Hematopoietic multipotent progenitor cell treated with erythropoietin and hydrocortisone succinate and interleukin-3 and kit ligand, for 6 days (in vitro differentiated cells): ENCODE measurements at regions not wholly inside any gene's neighbourhood (a gene's known extent, or its start where the extent isn't known, plus 50 kb on each side); places are given as distances from the start of the nearest gene placed in this dataset.
A peak's percentile ranks its signal among the peaks of the same experiment; 100 is the strongest.
"Not testable (repeated sequence)": the region's sequence is repeated elsewhere in the genome, so short reads cannot be mapped to it uniquely, and the experiment has no call there.

Experiments used
- DNase-seq: peaks from one replicate; pipeline ENCODE4 v3.0.0-alpha.2; 2015

GRCh38 chr2:35787302-35788031 lies 568.1 kb upstream of the CRIM1 start:
- peak; percentile 3 for DNase-seq

GRCh38 chr2:35785564-35785963 lies 570.0 kb upstream of the CRIM1 start:
- DNase-seq: no peak

DNA sequence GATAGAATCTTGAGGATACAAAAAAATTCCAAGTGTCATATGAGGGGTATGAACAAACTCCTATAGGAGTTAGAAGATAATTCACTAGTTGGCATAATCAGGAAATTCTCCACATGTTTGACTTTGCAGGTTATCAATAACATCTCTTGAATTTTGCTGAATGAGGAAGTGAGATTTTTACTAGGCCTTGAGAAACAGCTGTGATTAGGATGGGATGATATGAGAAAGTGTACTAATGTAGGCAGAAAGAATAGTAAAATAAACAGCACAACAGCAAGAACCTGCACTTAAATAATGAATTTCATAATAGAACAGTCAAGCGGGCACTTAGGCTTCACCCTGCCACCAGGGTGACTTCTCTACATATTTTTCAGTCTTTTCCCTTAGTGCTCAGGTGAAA lies 570.8 kb upstream of the CRIM1 start:
- DNase-seq: no peak

DNA sequence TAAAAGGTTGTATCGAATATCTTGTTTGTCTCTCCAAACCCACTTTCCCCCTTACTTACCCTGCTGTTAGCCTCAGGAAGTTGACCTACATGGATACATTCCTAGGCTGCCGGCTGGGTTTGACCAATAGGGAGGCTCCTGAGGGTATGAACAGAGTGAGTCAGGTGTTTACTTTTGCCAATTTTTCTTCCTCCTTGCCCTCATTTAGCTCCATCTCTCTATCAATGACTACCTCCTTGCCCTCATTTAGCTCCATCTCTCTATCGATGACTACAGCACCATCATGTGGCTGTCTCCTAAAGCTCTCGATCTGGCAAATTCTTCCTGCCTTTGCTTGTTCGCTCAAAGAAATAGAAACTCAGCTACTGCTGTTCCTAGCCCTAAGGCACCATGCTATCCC lies 571.9 kb upstream of the CRIM1 start:
- no peak for DNase-seq

- DNase-seq: no peak
These were observed 614.0 kb upstream of the CRIM1 start for GRCh38 chr2:35741556-35741955.

DNA sequence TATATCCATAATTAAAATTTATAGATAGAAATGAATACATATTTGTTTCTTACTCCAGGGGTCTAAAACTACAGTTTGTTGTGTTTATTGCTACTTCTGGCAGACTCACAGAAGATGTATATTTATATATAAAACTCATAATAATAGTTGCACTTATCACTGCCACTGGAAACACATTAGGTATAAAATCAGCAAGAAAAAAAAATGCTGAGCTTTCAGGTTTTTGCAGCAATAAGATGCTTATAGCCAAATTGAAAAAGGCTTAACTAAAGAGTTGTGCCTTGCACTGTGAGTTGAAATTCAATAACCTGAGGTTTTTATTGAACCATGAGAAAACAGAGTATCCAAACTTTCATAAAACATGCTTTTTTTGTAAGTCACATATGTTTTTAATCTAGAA lies 623.9 kb upstream of the CRIM1 start:
- DNase-seq: no peak

- no peak for DNase-seq
These were observed 640.7 kb upstream of the CRIM1 start for GRCh38 chr2:35714883-35715282.

GRCh38 chr2:35708411-35708923 lies 647.1 kb upstream of the CRIM1 start:
- DNase-seq: no peak

DNA sequence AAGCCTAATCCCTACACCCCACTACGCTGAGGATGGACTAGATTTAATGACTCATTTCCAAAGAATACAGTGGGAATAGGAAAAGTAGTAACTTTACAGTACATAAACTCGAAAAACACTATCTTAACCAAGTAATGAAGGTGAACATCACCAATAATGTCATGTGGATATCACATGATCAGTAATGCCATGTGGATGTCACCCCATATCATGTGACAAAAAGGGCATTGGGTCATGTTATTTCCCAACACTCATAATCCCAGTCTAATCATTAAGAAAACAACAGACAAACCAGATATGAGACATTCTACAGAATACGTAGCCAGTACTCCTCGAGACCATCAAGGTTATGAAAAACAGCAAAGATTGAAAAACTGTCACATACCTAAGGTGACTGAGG lies 667.3 kb upstream of the CRIM1 start:
- no peak for DNase-seq

DNA sequence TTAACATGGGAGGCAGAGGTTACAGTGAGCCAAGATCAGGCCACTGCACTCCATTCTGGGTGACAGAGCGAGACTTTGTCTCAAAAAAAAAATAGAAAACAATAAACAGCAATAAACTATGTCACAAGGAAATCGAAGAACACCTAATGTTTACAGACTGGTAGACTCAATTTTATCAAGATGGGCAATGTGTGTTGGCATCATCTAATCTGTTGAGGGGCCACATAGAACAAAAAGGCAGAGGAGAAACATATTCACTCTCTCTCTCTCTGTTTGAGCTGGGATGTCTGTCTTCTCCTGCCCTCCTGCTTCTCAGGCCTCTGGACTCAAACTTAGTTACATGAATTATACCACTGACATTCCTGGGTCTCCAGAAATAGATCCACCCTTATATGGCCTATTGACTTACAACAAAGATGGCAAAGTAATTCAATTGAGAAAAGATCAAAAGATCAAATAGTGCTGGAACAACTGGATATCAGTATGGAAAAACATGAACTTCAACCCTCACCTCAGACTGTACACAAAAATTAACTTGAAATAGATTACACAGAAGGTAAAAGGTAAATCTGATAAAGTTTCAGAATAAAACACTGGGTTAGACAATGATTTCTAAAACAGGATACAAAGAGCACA lies 703.8 kb upstream of the CRIM1 start:
- DNase-seq: no peak

- DNase-seq: no peak
These were observed 740.9 kb upstream of the CRIM1 start for GRCh38 chr2:35614640-35615039.

- no peak for DNase-seq
These were observed 749.2 kb upstream of the CRIM1 start for GRCh38 chr2:35606394-35606793.

DNA sequence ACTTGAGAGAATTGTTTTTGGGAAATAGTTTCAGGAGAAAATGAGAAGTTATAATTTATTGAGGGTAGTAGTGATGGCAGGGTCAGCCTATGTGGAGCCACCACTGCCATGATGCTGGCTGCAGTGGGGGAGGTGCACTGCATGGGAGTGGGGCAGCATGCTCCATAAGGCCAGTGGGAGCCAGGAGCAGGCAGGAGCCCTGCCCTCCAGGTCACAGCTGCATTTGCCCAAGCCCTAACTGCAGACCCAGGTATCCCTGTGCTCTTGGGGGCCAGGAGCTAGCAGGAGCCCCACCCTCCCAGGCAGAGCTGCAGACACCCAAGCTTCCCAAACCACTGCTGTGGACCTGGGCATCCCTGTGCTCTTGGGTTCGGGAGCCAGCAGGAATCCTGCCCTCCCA lies 757.3 kb upstream of the CRIM1 start:
- no peak for DNase-seq

GRCh38 chr2:35591886-35592285 lies 763.7 kb upstream of the CRIM1 start:
- DNase-seq: no peak

GRCh38 chr2:35585972-35586371 lies 769.6 kb upstream of the CRIM1 start:
- no peak for DNase-seq

DNA sequence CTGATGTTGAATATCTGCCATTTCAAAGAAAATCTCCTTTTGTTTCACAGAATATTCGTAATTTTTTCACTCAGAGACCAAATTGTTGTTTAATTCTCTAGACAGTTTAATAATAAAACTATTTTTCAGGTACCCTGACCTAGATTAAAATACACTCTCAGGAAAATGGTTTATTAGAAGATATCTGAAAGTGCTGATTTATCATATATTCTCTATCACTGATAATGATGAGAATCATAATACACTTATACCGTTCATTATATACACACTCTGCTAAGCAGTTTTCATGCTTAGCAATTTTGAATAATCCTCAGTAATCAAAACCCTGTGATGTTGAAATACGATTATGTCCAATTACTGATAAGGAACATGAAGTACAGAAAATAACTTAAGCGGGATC lies 772.9 kb upstream of the CRIM1 start:
- no peak for DNase-seq

DNA sequence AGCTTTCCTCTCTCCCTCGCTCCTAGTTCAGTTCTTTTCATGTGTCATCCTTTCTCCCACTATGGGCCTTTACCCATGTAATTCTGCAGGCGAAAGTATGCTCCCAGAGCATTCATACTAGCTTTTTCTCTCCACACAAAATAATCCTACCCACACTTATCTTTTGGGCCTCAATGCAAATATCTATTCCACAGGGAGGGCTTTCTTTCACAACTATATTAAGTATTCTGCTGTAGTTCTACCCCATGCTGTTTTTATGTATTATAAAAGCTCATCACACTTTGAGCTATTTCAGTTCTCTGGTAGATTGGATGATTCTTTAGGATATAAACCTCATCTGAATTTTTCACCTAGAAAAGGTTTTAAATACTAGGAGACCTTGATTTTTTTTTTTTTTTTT lies 774.6 kb upstream of the CRIM1 start:
- no peak for DNase-seq

DNA sequence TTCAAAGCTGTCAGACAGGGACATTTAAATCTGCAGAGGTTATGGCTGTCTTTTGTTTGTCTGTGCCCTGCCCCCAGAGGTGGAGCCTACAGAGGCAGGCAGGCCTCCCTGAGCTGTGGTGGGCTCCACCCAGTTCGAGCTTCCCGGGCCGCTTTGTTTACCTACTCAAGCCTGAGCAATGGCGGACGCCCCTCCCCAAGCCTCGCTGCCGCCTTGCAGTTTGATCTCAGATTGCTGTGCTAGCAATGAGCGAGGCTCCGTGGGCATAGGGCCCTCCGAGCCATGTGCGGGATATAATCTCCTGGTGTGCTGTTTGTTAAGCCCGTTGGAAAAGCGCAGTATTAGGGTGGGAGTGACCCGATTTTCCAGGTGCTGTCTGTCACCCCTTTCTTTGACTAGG lies 787.0 kb upstream of the CRIM1 start:
- DNase-seq: not testable (repeated sequence)

- DNase-seq: no peak
These were observed 793.1 kb upstream of the CRIM1 start for GRCh38 chr2:35562488-35562887.

GRCh38 chr2:35548171-35548570 lies 807.4 kb upstream of the CRIM1 start:
- no peak for DNase-seq

DNA sequence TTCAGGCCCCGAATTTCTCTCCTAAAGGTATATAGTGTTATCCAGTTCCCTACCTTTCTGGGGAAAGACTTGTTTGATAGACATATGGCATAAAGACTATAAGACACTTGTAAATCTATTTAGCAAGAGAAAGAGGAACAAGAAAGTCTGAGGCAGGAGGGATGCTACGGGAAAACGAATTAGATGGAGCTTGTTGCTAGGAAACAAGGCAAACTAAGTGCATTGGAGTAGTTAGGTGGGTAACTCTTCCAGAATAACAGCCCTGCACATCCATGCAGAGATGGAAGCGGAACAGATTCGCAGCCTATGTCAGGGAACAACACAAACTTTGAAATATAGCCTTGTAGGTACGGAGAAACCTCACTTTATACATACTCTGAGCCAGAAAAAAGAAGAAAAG lies 810.3 kb upstream of the CRIM1 start:
- DNase-seq: no peak

DNA sequence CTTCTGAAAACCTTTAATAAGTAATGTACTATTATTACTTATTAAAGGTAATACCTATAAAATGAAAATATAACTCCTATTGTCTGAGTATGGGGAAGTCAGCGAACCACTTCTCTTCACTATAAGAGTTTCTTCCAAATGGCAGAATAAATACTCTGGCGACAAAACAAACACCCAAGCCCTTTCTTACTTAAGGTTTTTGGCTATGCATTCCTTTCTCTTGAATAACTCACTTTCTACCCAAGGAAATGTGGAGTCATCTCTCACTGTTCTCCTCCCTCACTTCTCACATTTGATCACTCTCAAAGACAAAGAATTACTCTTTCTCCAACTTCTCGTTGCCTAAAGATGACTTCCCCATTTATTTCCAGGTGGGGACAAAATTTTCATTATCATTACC lies 816.8 kb upstream of the CRIM1 start:
- no peak for DNase-seq

- no peak for DNase-seq
These were observed 824.9 kb upstream of the CRIM1 start for GRCh38 chr2:35530615-35531135.

DNA sequence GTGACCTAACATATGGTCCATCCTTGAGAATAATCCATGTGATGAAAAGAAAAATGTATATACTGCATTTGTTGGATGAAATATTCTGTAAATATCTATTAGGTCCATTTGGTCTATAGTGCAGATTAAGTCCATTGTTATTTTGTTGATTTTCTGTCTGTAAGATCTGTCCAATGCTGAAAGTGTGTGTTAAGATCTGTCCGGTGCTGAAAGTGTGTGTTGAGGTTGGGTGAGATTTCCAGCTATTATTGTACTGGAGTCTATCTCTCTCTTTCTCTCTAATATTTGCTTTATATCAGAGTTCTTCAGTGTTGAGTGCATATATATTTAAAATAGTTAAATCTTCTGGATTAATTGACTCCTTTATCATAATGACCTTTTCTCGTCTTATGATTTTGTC lies 828.8 kb upstream of the CRIM1 start:
- DNase-seq: no peak

- no peak for DNase-seq
These were observed 833.1 kb upstream of the CRIM1 start for GRCh38 chr2:35522450-35522849.
